Epithelial cell of esophagus (primary cell): ENCODE measurements at regions not wholly inside any gene's neighbourhood (a gene's known extent, or its start where the extent isn't known, plus 50 kb on each side); places are given as distances from the start of the nearest gene placed in this dataset.

Experiments
- DNase-seq: peaks from one replicate; pipeline ENCODE4 v3.0.0; 2010; ENCODE audit warnings: low read depth
- H3K4me3 ChIP-seq: 2 replicates; pipeline ENCODE4 v1.5.1; 2011; ENCODE audit warnings: mild to moderate bottlenecking, low read length, control low read depth
- TF ChIP-seq, protein P1 (sequence below): IDR thresholded peaks from 2 replicates; pipeline ENCODE4 v1.5.1; 2011; ENCODE audit warnings: low read depth, mild to moderate bottlenecking, low read length, control low read depth, inconsistent platforms; ENCODE audit not compliant: insufficient read depth; ENCODE audit errors: missing control alignments

- peak; percentile 21 for DNase-seq
- TF ChIP-seq, protein P1, sequence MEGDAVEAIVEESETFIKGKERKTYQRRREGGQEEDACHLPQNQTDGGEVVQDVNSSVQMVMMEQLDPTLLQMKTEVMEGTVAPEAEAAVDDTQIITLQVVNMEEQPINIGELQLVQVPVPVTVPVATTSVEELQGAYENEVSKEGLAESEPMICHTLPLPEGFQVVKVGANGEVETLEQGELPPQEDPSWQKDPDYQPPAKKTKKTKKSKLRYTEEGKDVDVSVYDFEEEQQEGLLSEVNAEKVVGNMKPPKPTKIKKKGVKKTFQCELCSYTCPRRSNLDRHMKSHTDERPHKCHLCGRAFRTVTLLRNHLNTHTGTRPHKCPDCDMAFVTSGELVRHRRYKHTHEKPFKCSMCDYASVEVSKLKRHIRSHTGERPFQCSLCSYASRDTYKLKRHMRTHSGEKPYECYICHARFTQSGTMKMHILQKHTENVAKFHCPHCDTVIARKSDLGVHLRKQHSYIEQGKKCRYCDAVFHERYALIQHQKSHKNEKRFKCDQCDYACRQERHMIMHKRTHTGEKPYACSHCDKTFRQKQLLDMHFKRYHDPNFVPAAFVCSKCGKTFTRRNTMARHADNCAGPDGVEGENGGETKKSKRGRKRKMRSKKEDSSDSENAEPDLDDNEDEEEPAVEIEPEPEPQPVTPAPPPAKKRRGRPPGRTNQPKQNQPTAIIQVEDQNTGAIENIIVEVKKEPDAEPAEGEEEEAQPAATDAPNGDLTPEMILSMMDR = no peak
- H3K4me3 ChIP-seq = no peak overlapping the region
Measured at GRCh38 chr12:13318231-13319015, 121.9 kb downstream of the EMP1 start.

DNA sequence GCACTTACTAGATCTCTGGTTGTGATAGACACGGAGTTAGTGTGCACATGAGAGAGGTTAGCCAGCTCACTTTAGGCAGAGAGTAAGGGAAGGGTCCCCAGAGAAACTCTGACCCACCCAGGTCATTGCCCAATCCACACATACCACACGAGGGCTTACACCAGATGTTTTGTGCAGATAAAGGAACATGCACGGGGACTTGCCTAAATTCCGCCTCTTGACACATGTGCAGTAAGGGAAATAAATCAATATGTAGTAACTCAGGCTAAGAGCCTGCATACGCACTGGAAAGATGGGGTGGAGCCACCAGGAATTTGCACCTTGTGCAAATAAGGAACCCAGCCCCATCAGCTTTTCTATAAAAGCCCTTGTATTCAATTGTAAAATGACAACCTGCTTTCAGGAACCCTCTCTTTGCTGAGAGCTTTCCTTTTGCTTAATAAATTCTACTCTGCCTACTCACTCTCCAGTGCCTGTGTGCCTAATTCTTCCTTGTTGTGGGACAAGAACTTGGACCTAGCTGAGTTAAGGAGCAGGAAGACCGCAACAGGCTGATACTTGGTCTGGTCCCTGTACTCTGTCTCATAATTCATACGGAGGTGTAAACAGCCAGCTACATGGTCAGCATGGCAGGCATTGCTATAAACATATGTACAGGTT lies 120.2 kb downstream of the EMP1 start:
- TF ChIP-seq, protein P1 = no peak
- H3K4me3 ChIP-seq = no peak overlapping the region
- no peak for DNase-seq

GRCh38 chr12:13313886-13314285 lies 117.4 kb downstream of the EMP1 start:
- TF ChIP-seq, protein P1 = no peak
- H3K4me3 ChIP-seq = no peak overlapping the region
- no peak for DNase-seq

DNA sequence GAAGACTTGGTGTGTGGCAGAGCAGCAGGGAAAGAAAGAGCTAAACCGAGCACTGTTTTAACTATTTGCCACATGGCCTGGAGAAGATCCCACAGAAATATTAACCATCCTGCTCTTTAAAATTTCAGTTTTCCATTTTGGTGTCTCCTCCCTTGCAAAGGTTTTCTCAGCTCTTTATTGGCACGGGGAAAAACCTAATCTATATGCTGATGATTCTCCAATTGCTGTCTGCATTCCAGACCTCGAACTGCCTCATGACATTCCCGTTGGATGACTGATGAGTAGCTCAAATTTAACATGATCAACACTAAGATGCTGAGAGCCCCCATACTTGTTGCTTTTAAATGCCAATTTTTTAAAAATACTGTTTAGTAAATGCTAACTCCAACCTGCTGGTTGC lies 115.0 kb downstream of the EMP1 start:
- TF ChIP-seq, protein P1 = no peak
- no peak for DNase-seq
- no peak overlapping the region for H3K4me3 ChIP-seq

DNA sequence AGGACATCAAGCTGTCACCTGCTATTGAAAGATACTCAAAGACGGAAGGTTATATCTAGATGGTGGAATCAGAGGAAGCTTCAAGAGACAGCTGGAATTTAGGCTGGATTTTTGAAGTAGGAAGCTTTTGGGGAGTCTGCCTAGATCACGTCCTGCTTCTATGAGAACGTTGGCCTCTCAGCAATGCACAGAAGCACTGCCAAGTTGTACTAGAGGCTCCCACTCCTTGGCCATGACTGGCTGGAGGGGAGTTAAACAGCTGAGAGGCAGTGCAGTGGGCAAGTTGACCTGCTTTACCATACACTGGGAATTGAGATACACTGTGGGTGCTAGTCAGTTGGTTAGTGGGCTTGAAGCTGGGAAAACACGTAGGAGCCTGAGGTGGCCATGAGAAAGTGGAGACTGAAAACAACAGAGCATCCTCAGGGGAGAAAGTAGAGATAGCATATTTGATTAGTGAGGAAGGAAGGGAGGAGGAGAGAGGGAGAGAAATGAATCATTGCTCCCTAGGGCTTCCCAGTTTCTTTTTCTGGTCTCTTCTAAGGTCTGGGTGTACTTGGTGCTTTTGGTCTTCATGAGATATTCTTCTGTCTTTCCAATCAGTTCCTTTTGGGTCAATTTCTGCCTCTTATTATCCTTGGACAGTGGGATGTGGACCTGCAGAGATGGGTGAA lies 110.8 kb downstream of the EMP1 start:
- TF ChIP-seq, protein P1 = no peak
- no peak for DNase-seq
- no peak overlapping the region for H3K4me3 ChIP-seq

DNA sequence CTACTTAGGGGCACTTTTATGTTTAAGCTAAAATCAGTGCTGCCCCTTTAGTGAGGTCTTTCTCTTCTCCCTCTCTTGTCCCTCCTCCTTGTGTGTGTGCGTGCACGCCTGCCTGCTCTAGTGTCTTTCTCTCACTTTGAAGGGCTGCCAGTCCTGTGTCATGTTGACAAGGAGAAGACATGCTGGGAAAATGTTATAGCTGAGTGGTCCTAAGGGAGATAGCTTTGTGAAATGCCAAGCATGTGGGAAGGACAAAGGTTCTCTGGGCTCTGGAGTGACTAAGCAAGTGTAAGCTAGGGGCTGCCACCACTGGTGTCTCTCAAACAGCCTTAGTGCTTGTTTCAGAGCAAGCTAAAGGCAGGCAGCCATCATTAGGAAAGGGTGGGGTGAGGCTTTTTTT lies 108.4 kb downstream of the EMP1 start:
- no peak overlapping the region for H3K4me3 ChIP-seq
- TF ChIP-seq, protein P1 = no peak
- no peak for DNase-seq
